Nephron progenitor cell (in vitro differentiated cells): ENCODE measurements at regions not wholly inside any gene's neighbourhood (a gene's known extent, or its start where the extent isn't known, plus 50 kb on each side); places are given as distances from the start of the nearest gene placed in this dataset.

Experiments used
- DNase-seq: peaks from one replicate; pipeline ENCODE4 v3.0.0; 2021
- H3K27ac Mint-ChIP-seq: 2 replicates; pipeline ENCODE4 v1.8.0; 2021; ENCODE audit warnings: mild to moderate bottlenecking, moderate library complexity, mixed read lengths
- H3K27me3 Mint-ChIP-seq: 2 replicates; pipeline ENCODE4 v1.8.0; 2021; ENCODE audit warnings: mild to moderate bottlenecking, low read depth, mixed read lengths; ENCODE audit not compliant: poor library complexity
- H3K36me3 Mint-ChIP-seq: 2 replicates; pipeline ENCODE4 v1.8.0; 2021; ENCODE audit warnings: low read depth, mixed read lengths
- H3K4me1 Mint-ChIP-seq: 2 replicates; pipeline ENCODE4 v1.8.0; 2021; ENCODE audit warnings: mixed read lengths
- H3K4me3 Mint-ChIP-seq: 2 replicates; pipeline ENCODE4 v1.8.0; 2021; ENCODE audit warnings: mild to moderate bottlenecking, moderate library complexity, mixed read lengths
- H3K9me3 Mint-ChIP-seq: 2 replicates; pipeline ENCODE4 v1.8.0; 2021; ENCODE audit warnings: mild to moderate bottlenecking, moderate library complexity, mixed read lengths
- CTCF ChIP-seq: fragments of 200-600 bp; sonication (generic); IDR thresholded peaks from 2 replicates; pipeline ENCODE4 v1.5.0; 2021; ENCODE audit warnings: antibody characterized with exemption

- no peak overlapping the region for H3K27ac Mint-ChIP-seq
- no peak for TF ChIP-seq CTCF
- no peak overlapping the region for H3K4me3 Mint-ChIP-seq
- no peaks in the 10 kb centered on the region for H3K36me3 Mint-ChIP-seq
- H3K9me3 Mint-ChIP-seq = peaks cover 18% of the 10 kb centered on the region
- H3K4me1 Mint-ChIP-seq = peaks cover 28% of the 10 kb centered on the region
- no peak for DNase-seq
- peaks cover 11% of the 10 kb centered on the region for H3K27me3 Mint-ChIP-seq
These were observed 528.6 kb downstream of the BRD1 start for GRCh38 chr22:49298834-49299750.

GRCh38 chr22:49297871-49298721 is 529.6 kb downstream of the BRD1 start:
- no peak for DNase-seq
- TF ChIP-seq CTCF = no peak
- Mint-ChIP-seq H3K9me3 (peaks cover 28% of the 10 kb centered on the region), H3K27ac (no peak overlapping the region), H3K27me3 (peaks cover 12% of the 10 kb centered on the region), H3K4me3 (no peak overlapping the region), H3K36me3 (peaks cover 6% of the 10 kb centered on the region), H3K4me1 (peaks cover 24% of the 10 kb centered on the region)

- Mint-ChIP-seq H3K4me1 (peaks cover 18% of the 10 kb centered on the region), H3K36me3 (peaks cover 6% of the 10 kb centered on the region), H3K27ac (no peak overlapping the region), H3K4me3 (no peak overlapping the region), H3K27me3 (peaks cover 14% of the 10 kb centered on the region), H3K9me3 (peaks cover 33% of the 10 kb centered on the region)
- no peak for DNase-seq
- TF ChIP-seq CTCF = no peak
These were observed 530.3 kb downstream of the BRD1 start for GRCh38 chr22:49297286-49297870.

- Mint-ChIP-seq H3K27me3 (peaks cover 14% of the 10 kb centered on the region), H3K4me3 (no peak overlapping the region), H3K27ac (no peak overlapping the region), H3K36me3 (peaks cover 6% of the 10 kb centered on the region), H3K9me3 (peaks cover 33% of the 10 kb centered on the region), H3K4me1 (peaks cover 21% of the 10 kb centered on the region)
- TF ChIP-seq CTCF = no peak
- DNase-seq = no peak
These were observed 531.1 kb downstream of the BRD1 start for GRCh38 chr22:49296561-49296960.

GRCh38 chr22:49295851-49296560 is 531.7 kb downstream of the BRD1 start:
- peaks cover 27% of the 10 kb centered on the region for H3K4me1 Mint-ChIP-seq
- H3K4me3 Mint-ChIP-seq = no peak overlapping the region
- no peak for DNase-seq
- peaks cover 6% of the 10 kb centered on the region for H3K36me3 Mint-ChIP-seq
- peaks cover 14% of the 10 kb centered on the region for H3K27me3 Mint-ChIP-seq
- no peak overlapping the region for H3K27ac Mint-ChIP-seq
- no peak for TF ChIP-seq CTCF
- peaks cover 33% of the 10 kb centered on the region for H3K9me3 Mint-ChIP-seq
